ENCODE measurements at regions not wholly inside any gene's neighbourhood (a gene's known extent, or its start where the extent isn't known, plus 50 kb on each side); places are given as distances from the start of the nearest gene placed in this dataset.

DNA sequence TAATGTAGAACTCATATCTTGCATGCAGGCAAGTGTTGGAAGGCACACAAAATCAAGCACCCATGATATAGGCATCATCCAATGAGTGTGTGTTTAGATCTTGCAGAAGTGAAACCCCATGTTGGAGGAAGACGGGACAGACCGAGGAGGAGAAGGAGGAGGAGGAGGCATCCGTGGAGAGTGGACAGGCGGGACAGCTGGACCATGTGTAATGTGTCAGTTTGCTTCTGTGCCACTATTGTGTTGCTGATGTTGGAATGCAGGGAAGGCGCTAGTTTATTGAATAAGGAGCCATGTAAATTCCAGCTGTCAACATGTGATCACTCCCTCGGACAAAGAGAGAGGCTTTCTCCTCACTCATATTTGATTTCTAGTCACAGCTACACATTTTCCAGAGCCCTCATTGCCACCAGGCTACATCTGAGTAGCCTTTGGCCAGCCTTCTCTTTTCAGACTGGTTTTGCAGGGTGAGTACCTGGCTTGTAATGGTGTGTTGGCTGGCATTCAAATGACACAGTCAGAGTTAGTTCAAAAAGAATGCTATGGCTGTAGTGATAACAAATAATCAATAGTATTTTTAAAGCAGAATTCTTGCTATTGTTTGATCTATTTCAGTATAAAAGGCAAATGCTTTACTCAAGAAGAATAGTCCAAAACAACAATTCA lies 1037.6 kb upstream of the NR2F2 start:
- TF ChIP-seq CTCF (conservative IDR thresholded peaks at IDR 0.05 in 1 of 2, IDR thresholded peaks at IDR 0.05 in 1 of 2; ENCODE audit: extremely low read depth in 1 of 2, insufficient read depth in 1 of 2, low read depth in 1 of 2, low read length in 2 of 2) (no peak), EZH2 (IDR thresholded peaks at IDR 0.05; ENCODE audit: borderline replicate concordance, low read length) (no peak)
